DMS153 (cell line): ENCODE measurements at regions not wholly inside any gene's neighbourhood (a gene's known extent, or its start where the extent isn't known, plus 50 kb on each side); places are given as distances from the start of the nearest gene placed in this dataset.
"Not testable (repeated sequence)": the region's sequence is repeated elsewhere in the genome, so short reads cannot be mapped to it uniquely, and the experiment has no call there.

Experiments
- DNase-seq: peaks from one replicate; lab custom pipeline; 2025; lab: John Stamatoyannopoulos, UW

DNA sequence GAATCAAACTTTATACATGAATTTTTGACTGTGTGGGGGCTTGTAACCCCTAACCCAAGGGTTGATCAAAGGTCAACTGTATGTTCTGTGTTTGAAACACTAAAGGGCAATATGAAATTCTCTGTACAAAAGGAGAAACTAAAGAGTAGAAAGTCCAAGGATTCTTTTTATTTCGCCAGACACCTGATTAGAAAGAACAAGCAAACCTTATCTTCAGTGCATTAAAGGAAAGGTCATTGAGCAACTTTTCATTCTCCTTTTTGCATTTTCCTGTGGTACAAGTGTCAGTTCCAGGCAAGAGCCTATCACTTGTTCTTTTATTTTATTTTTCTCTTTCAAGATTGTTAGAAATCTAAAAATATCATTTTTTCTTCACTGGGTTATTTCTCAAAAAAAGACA, 430.1 kb upstream of the EPHA3 start:
- DNase-seq, result no peak

DNA sequence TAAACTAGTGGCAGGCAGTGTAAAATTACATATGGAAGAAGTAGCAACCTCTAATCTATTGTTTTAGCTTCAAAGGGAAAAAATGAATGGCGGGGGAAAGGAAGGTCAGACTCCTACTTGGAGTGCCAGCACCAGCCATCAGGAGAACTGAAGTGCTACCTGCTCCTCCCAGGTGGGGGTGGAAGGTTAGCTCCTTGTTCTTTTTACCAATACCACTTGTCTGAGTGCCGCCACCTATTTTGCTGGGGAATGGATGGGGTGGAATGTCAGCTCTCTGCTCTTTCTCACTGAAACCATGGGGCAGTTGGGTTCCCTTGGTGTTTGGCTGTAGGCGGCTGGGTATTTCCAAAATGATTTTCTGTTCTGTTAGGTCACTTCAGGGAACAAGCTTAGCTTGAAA, 428.7 kb upstream of the EPHA3 start:
- DNase-seq, result no peak

DNA sequence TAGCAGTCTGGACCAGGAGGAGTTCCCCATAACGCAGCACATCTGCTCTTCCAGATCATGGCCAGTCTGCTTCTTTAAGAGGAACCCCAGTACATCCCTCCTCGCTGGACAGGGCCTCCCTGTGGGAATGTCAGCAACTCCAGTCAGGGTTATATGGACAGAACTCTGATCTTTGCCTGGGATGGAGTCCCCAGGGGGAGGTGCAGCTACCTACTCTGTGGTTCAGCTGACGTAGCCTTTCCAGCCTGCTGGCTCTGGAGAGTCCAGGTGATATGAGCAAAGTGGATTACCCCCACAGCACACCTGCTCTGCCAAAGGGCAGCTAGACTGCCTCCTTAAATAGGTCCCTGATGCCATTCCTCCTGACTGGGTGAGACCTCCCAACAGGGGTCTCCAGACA, 417.1 kb upstream of the EPHA3 start:
- no peak for DNase-seq

DNA sequence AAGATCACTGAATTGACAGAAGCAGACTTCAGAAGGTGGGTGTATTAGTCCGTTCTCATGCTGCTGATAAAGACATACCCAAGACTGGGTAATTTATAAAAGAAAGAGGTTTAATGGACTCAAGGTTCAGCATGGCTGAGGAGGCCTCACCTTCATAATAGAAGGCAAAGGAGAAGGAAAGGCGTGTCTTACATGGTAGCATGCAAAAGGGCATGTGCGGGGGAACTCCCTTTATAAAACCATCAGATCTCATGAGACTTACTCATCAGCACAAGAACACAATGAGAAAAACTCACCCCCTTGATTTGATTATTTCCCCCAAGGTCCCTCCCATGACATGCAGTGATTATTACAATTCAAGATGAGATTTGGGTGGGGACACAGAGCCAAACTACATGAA, 416.3 kb upstream of the EPHA3 start:
- DNase-seq, result no peak

DNA sequence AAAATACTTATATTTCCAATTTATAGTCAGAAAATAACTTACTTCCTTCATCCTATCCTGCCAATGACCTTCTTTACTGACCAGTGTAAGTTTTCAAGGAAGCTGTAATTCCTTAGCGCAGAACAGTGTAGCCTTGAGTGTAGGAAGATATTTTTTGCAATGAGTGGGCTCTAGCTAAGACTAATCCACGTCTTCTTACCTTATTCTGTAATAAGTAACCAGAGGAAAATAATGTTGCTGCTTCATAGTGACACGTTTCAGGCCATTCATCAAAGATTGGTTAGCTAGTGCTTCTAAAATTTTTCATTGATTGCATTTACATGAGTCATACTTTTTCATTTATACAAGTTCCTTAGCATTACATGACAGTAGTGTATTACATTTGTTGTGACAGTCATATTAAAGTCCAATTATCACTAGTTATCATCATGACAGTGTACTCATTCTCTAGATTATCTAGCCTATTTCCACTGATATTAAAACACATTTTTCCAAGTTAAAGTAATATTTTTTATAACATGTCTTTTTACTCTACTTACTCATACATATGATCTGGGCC, 403.8 kb upstream of the EPHA3 start:
- DNase-seq, result no peak

DNA sequence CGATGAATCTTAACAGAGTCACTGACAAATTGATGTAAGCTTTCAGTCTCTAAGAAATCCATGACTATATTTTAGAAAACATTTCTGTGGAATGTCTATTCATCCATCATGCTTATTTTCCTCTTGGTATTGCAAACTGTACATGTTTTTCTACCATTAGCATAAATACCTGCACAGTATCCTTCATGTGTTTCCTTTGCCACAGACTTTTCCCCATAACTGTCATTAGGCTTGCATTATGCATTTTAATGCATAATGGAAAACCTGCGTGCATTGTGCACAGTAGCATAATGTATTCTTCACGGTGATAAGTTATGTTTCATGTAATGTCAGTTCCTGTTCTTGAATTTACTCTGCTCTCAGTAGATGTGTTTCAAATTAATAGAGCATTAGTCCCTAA, 403.1 kb upstream of the EPHA3 start:
- DNase-seq, result no peak

DNA sequence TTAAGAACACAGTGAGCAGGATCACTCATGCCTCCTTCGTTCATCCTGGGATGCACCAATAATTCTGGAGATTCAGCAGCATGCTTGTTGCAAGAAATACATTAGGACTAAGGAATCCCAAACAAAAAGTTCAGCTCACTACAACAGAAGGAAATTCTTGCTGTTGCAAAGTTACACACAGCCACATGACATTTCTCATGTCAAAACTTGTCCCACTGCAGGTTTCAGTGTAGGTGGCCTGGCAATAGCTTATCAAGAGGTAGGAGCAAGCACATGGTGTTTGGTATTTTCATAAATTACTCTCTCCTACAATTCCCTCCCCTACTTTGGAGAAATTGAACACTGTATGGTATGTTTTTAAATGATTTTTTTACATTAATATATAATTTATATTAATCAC, 399.6 kb upstream of the EPHA3 start:
- DNase-seq, result no peak

DNA sequence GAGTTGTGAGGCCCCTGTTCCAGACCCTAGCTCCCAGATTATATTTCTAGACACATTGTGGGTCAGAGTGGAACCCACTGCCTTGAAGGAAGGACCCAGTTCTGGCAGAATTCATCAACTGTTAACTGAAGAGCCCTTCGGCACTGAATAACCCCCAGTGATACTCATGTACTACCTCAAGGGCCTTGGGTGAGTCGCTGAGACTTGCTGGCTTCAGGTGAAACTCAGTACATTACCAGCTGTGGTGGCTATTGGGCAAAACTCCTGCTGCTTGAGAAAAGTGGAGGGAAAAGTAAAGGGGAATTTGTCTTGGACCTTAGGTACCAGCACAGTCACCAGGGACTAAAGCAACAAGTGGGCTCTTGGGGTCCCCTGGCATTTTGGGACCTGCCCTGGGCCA, 394.9 kb upstream of the EPHA3 start:
- DNase-seq, result no peak

DNA sequence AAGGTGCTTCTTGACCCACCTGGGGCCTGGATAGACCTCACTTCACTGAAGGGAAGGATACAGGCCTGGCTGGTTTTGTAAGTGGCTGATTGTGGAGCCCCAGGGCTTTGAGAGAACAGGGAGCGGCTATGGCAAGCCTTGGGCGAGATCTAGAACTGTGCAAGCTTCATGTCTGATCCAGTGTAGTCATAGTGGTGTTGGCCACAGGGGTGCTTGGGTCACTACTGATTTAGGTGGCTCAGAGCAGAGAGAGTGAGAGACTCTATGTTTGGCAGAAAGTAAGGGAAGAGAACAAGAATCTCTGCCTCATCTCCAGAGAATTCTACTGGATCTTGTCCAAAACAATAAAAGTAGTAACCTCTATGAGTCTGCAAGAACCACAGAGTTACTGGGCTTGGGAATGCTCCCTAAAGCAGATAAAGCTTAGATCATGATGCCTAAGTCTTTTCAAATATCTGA, 394.2 kb upstream of the EPHA3 start:
- DNase-seq, result no peak

DNA sequence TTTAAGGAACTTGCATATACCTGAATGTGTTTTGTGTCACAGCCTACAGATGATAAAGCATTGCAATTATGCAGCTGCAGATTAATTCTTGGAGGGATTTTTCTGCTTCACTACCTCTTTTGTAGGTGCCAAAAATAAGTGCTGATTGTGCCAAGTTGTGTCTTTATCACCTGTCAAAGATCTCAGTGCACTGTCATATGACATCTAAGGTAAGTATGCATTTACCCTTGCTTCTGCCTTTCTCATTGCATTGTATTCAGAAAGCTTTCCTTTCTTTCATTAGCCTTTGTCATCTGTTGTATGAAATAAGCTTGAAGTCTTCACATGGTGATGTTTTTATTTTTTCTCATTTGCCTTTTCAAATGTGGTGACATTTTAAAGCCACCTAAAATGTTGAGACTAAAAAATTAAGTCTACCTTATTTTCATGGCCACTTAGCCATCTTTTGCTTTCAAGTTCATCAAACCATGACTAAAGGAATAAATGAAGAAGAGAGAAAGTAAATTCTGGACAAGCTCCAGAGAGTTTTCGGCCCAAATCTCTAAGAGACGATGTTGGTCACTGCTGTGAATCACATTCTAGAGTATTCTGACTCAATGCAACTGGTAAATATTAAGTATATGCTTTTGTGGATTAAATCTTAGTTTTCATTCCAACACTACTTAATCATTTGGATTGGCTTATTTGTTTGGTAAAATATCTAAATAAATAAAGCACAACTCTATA, 381.8 kb upstream of the EPHA3 start:
- DNase-seq, result no peak

DNA sequence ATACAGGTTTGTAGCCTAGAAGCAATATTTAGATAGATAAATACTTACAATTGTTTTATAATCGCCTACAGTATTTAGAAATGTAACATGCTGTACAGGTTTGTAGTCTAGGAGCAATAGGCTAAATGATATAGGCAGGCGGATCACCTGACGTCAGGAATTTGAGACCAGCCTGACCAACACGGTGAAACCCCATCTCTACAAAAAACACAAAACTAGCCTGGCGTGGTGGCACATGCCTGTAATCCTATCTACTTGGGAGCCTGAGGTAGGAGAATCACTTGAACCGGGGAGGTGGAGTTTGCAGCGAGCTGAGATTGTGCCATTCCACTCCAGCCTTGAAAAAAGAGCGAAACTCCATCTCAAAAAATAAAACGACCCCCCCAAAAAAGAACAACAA, 375.2 kb upstream of the EPHA3 start:
- DNase-seq, result no peak

DNA sequence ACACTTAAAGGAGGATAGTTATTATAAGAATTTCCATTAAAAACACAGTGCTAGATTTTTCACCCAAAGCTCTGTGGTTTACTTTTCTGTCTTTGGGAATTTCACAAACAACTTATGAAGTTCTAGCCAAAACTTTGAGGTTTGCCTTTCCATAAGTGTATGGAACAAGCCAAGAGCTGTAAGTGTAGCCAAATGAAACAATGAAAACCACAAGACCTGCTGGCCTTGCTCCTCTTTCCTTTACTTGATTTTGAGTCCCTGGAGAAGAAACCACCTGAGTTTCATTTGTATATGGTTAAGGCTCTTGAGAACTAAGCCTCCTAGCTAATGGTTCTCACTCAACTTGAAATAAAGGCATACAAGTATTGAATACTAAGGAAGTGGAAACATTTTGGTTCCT, 365.3 kb upstream of the EPHA3 start:
- DNase-seq, result no peak

DNA sequence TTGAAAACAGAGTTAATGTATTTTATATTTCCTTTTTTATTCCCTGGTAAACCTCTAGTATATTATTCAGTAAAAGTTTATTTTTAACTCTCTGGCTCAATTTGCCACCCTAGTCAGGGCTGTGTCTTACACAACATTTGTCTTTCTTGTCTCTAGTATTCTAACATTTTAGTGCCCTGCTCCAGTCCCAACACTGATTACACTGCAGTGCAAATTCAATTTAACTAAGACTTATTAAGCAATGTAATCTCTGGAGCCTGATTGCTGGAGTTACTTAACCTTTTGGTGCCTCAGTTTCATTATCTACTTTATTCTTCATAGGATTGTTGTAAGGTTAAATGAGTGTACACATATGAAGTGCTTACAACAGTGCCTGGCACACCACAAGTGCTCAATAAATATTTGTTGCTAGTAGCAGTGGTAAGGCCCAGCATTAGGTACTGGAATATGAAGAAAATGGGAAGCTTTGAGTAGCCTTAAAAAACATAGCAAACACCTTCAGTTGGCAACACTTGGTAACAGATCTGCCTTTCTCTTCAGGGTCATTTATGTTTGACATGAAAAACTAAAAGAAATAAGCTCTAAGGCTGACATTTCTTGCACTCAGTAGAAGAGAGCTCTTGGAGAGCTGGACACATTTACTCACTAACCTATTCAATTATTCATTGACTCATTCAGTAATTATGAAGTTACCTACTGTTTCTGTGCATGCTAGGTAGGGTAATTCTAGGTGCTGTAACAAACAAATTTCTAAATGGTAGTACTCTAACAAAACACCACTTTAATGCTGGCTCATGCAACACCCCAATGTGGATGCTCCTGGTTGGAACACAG, 364.5 kb upstream of the EPHA3 start:
- DNase-seq, result no peak

DNA sequence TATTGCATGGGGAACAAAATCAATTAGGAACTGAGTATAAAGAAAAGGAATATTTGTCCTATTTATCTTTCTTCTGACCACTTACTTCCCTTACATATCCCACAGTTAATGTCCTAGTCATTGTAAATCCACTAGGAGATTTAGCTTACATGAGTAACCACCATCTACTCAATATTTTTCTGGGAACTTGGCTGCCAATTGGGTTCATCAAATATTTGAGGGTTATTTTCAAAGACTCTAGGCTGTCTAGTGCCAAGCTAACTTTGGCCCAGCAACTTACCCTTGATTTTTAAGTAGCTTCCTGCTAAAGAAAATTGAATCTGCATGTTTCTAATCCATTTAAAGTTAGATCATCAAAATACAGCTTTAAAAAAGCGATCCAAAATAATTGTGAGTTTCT, 362.5 kb upstream of the EPHA3 start:
- DNase-seq, result no peak

DNA sequence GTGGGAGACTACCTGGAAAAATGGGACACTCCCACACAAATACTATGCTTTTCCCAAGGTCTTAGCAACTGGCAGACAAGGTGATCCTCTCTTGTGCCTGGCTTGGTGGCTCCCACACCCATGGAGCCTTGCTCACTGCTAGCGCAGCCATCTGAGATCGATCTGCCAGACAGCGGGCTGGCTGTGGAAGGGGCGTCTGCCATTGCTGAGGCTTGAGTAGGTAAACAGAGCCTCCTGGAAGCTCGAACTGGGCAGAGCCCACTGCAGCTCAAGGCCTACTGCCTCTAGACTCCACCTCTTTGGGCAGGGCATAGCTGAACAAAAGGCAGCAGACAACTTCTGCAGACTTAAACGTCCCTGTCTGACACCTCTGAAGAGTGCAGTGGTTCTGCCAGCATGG, 360.3 kb upstream of the EPHA3 start:
- not testable (repeated sequence) for DNase-seq

DNA sequence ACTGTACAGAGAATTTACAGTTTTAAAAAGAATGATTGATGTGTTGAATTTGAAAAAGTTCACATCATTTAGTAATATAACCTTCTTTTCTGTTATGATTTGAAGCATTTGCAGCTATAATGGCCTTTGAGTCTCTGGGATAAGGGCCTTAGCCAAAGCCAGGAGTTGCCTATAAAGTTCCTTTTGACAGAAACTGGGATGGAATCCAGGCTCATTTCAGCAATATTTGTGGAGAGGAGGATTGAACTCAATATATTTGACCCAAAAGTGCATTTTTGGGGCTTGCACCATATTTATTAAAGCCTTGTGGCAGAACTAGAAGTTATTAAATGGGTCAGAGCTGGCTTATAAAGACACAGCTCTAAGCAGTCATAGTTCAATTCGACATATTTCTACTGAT, 348.7 kb upstream of the EPHA3 start:
- no peak for DNase-seq

DNA sequence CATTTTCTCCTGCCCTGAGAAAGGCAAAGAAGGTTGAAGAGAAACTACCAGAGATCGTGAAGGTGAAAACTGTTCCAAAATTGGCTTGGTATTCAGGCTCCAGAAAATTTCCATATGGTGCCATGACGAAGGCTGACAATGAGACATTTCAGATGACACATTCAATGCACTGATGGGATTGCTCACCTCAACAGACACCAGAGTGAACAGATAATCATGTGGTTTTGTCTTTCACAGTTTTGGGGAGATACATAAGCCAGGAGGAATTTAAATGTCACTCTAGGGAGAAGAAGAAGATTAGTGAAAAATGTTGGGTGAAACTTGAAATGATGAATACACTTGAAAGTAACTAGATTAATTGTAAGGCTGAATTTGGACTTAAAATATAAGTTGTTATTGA, 339.7 kb upstream of the EPHA3 start:
- no peak for DNase-seq

DNA sequence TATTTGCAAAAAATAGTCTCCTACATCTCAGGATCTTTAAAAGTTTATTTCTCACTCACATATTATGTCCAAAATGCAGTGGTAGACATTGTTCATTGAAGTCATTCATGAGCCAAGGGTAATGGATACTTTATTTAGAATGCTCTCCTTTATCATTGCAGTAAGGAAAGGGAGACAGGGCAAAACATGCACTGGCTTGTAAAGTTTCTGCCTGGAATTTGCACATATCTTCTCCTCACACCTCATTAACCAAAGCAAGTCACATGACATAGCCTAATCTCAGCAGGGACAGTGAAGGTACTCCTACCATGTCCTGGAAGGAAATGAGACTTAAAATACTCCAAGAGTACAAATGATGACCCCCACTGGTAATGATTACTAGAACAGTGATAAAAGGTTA, 333.7 kb upstream of the EPHA3 start:
- DNase-seq, result no peak

DNA sequence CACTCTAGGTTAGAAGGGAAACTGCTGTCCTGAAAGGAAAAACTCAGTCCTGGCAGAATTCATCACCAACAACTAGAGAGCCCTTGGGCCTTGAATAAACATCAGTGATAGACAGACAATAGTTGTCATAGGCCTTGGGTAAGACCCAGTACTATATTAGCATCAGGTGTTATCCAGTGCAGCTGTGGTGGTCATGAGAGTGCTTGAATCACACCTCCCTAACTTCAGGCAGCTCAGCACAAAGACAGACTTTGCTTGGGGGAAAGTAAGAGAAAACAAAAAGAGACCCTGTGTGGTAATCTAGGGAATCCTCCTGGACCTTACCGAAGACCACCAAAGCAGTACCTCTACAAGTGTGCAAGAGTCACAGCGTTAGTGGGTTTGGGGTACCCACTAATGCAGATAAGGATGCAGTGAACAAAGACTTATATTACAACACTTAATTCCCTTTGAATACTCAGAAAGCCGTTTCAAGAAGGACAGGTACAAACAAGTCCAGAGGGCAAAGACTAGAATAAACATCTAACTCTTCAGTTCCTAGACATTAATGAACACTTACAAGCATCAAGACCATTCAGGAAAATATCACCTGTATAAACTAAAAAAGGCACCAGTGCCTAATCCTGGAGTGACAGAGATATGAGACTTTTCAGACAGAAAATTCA, 332.3 kb upstream of the EPHA3 start:
- no peak for DNase-seq

DNA sequence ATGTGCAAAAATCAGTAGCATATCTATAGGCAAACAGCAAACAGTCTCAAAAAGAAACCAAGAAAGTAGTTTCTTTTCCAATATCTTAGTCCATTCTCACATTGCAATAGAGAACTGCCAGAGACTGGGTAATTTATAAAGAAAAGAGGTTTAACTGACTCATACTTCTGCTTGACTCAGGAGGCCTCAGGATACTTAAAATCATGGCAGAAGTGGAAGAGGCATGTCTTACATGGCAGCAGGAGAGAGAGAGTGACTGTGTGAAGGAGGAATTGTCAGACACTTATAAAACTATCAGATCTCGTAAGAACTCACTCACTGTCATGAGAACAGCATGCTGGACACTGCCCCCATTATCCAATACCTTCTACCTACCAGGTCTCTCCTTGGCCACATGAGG, 327.9 kb upstream of the EPHA3 start:
- DNase-seq, result no peak

DNA sequence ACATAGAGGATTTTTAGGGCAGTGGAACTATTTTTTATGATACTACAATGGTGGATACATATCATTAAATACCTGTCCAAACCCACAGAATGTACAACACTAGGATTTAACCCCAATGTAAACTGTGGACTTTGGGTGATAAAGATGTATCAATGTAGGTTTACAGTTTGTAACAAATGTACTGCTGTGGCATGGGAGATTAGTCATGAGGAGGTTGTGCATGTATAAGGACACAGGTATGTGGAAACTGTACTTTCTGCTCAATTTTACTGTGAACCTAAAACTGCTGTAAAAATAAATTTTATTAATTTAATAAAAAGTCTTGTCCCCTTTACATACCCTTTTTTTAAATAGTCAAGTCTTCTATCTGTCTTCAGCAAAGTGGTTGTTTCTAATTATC, 322.5 kb upstream of the EPHA3 start:
- no peak for DNase-seq

DNA sequence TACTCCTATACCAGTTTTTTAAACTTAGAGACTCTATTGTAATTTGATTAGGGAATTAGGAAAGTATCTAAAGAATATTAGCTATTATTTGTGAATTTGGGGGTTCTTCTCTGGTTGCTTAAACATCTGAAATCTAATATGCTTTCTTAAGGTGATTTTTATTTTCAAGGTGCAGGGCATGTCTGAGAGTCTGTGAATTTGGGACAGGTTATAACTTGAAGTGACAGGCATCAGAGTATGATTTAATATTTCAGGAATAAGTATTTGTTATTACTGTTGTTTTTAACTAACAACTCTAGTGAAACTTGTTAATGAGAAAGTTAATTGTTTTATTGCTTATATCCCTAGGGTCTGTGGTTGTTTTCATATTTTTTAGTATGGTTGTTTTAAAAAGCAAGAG, 321.6 kb upstream of the EPHA3 start:
- no peak for DNase-seq

DNA sequence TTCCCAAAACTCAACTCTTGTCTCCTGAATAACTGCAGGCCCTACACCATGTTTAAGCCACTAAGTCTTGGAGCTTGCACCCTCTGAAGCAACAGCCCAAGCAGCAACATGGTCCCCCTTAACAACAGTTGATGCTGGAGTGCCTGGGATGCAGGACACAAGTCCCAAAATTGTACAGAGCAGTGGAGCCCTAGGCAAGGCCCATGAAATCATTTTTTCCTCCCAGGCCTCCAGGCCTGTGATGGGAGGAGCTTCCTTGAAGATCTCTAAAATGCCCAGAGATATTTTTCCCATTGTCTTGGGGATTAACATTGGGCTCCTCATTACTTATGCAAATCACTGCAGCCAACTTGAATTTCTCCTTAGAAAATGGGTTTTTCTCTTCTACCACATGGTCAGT, 311.9 kb upstream of the EPHA3 start:
- DNase-seq, result no peak
